ENCODE measurements at regions not wholly inside any gene's neighbourhood (a gene's known extent, or its start where the extent isn't known, plus 50 kb on each side); places are given as distances from the start of the nearest gene placed in this dataset.

DNA sequence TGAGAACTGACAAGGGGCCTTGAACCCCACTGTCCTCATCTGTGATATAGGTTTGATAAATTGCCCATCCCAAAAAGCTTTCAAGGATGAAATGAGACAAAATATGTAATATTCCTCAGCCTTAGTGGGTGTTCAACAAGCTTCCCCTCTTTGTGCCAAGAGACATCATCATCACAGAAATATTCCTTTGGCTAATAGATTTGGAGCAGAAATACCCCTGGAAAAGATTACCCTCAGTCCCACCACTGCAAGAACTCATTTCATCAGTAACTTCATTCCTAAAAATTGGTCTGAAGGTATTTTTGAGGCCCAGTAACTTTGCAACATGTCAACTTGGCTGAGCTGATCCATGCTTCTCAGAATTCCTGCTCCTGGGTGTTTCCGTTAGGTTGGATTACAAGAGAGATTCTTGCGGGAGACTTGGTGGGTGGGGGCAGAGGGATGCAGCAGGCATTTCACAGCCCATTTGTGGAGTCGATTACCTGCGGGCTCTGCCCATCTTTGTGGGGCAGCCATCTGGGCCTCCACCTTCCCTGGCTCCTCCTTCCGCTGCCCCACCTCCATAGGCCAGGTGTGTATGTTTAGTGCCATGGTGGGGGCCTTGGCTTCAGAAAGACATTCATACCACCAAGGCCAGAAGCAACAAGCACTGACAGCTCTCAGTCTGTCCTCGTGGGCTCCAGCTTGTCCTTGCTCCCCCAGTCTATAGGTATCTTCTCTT is 263.9 kb downstream of the GLI2 start:
- TF ChIP-seq, protein P1, sequence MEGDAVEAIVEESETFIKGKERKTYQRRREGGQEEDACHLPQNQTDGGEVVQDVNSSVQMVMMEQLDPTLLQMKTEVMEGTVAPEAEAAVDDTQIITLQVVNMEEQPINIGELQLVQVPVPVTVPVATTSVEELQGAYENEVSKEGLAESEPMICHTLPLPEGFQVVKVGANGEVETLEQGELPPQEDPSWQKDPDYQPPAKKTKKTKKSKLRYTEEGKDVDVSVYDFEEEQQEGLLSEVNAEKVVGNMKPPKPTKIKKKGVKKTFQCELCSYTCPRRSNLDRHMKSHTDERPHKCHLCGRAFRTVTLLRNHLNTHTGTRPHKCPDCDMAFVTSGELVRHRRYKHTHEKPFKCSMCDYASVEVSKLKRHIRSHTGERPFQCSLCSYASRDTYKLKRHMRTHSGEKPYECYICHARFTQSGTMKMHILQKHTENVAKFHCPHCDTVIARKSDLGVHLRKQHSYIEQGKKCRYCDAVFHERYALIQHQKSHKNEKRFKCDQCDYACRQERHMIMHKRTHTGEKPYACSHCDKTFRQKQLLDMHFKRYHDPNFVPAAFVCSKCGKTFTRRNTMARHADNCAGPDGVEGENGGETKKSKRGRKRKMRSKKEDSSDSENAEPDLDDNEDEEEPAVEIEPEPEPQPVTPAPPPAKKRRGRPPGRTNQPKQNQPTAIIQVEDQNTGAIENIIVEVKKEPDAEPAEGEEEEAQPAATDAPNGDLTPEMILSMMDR (IDR thresholded peaks at IDR 0.05): no peak
- TF ChIP-seq POLR2A (IDR thresholded peaks at IDR 0.05): no peak
